GM12864 (cell line): ENCODE measurements at regions not wholly inside any gene's neighbourhood (a gene's known extent, or its start where the extent isn't known, plus 50 kb on each side); places are given as distances from the start of the nearest gene placed in this dataset.
"Not testable (repeated sequence)": the region's sequence is repeated elsewhere in the genome, so short reads cannot be mapped to it uniquely, and the experiment has no call there.

Experiments
- DNase-seq: peaks from one replicate; pipeline ENCODE4 v3.0.0-alpha.2; 2011; ENCODE audit warnings: low read depth
- H3K4me3 ChIP-seq: 2 replicates; pipeline ENCODE4 v1.5.1; 2011; ENCODE audit warnings: mild to moderate bottlenecking, low read depth, low read length, control low read depth
- TF ChIP-seq, protein P1 (sequence below): IDR thresholded peaks from 2 replicates; pipeline ENCODE4 v1.5.1; 2011; ENCODE audit warnings: low read depth, mild to moderate bottlenecking, moderate library complexity, low read length, control low read depth, inconsistent platforms; ENCODE audit errors: missing control alignments

DNA sequence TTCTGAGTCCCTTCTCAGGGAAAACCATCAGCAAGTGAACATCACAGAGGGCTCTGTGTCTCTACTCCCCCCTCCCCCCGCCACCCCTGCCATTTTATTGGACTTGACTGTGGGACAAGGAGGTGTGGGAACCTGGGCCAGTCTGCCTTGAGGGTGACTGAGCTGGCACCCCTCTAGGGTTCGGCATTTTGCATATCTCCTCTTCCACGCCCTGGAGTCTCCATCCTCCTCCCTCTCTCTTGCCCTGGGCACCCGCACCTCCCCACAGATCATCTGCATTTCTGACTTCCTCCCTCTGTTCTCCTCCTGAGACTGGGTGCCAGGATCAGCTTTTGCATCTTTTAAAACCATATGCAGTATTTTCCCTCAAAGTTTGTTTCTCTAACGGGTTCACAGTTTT, 107.1 kb upstream of the ERRFI1 start:
- H3K4me3 ChIP-seq = no peak overlapping the region
- TF ChIP-seq, protein P1, sequence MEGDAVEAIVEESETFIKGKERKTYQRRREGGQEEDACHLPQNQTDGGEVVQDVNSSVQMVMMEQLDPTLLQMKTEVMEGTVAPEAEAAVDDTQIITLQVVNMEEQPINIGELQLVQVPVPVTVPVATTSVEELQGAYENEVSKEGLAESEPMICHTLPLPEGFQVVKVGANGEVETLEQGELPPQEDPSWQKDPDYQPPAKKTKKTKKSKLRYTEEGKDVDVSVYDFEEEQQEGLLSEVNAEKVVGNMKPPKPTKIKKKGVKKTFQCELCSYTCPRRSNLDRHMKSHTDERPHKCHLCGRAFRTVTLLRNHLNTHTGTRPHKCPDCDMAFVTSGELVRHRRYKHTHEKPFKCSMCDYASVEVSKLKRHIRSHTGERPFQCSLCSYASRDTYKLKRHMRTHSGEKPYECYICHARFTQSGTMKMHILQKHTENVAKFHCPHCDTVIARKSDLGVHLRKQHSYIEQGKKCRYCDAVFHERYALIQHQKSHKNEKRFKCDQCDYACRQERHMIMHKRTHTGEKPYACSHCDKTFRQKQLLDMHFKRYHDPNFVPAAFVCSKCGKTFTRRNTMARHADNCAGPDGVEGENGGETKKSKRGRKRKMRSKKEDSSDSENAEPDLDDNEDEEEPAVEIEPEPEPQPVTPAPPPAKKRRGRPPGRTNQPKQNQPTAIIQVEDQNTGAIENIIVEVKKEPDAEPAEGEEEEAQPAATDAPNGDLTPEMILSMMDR = no peak
- DNase-seq = no peak

GRCh38 chr1:8127171-8127641, 101.1 kb upstream of the ERRFI1 start:
- no peak for DNase-seq
- H3K4me3 ChIP-seq = no peak overlapping the region
- TF ChIP-seq, protein P1 = no peak

DNA sequence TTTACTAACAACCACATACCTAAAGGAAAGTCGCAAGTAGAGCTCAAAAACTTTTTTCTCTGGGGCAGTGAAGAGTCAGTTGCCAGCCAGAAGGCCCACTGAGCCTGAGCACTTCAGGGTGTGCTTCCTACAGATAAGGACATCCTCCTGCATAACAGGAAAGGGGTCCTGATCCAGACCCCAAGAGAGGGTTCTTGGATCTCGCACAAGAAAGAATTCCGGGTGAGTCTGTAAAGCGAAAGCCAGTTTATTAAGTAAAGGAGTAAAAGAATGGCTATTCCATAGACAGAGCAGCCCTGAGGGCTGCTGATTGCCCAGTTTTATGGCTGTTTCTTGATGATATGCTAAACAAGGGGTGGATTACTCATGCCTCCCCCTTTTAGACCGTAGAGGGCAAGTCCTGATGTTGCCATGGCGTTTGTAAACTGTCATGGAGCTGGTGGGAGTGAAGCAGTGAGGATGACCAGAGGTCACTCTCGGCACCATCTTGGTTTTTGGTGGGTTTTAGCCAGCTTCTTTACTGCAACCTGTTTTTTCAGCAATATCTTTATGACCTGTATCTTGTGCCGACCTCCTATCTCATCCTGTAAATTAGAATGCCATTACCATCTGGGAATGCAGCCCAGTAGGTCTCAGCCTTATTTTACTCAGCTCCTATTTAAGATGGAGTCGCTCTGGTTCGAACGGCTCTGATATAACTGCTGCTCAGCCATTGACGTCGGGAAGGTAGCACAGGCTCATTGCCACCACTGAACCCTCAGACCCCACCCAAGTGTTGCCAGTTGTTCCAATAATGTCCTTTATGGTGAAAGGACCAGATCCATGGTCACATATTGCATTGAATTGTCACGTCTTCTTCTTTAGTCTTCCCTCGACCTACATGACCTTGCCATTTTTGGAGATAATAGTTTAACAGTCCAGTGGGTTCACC, 96.6 kb upstream of the ERRFI1 start:
- TF ChIP-seq, protein P1 = no peak
- H3K4me3 ChIP-seq = no peak overlapping the region
- DNase-seq = no peak

- TF ChIP-seq, protein P1 = no peak
- DNase-seq = no peak
- H3K4me3 ChIP-seq = no peak overlapping the region
Observed at GRCh38 chr1:8122160-8122476, 96.0 kb upstream of the ERRFI1 start.

- TF ChIP-seq, protein P1 = no peak
- no peak for DNase-seq
- H3K4me3 ChIP-seq = no peak overlapping the region
Observed at GRCh38 chr1:8121261-8122159, 95.4 kb upstream of the ERRFI1 start.

GRCh38 chr1:8120693-8121260, 94.7 kb upstream of the ERRFI1 start:
- H3K4me3 ChIP-seq = no peak overlapping the region
- DNase-seq = no peak
- TF ChIP-seq, protein P1 = no peak

DNA sequence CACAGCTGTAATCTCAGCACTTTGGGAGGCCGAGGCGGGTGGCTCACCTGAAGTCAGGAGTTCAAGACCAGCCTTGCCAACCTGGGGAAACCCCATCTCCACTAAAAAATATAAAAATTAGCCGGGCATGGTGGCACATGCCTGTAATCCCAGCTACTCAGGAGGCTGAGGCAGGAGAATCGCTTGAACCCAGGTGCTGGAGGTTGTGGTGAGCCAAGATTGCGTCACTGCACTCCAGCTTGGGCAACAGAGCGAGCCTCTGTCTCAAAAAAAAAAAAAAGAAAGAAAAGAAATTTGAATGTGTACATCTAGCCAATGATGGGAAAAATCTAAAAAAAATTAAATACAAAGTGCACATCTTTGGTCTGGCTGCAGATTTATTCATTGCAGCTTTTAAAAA, 92.6 kb upstream of the ERRFI1 start:
- not testable (repeated sequence) for DNase-seq, H3K4me3 ChIP-seq
